HT-29 (cell line): ENCODE measurements at regions not wholly inside any gene's neighbourhood (a gene's known extent, or its start where the extent isn't known, plus 50 kb on each side); places are given as distances from the start of the nearest gene placed in this dataset.

Experiments
- DNase-seq: peaks from one replicate; pipeline ENCODE4 v3.0.0-alpha.2; 2015; ENCODE audit warnings: low spot score

DNA sequence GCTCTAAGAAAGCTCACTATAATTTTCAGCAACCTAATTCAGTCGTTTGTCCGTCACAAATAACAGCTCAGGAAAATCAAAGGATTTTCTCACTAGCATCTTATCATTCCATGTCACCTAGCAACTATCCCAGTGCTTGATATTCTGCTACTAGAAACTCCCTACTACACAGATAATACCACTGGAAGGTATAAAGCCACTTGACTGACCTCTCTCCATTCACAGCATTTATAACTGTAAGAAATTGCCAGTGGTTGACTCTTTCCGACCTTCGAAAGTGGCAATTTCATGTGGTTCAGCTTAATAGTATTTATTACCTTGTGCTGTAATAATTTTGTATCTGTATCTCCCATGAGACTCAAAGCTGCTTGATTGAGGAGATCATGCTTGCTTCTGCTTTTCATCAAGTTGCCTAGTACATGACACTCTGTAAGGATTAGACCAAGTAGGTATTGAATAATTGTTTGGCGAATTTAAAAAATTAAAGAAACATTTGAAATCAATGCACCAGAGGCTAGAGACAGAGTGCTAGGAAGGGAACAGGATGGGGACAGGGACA is 79.6 kb upstream of the TACR1 start:
- no peak for DNase-seq

DNA sequence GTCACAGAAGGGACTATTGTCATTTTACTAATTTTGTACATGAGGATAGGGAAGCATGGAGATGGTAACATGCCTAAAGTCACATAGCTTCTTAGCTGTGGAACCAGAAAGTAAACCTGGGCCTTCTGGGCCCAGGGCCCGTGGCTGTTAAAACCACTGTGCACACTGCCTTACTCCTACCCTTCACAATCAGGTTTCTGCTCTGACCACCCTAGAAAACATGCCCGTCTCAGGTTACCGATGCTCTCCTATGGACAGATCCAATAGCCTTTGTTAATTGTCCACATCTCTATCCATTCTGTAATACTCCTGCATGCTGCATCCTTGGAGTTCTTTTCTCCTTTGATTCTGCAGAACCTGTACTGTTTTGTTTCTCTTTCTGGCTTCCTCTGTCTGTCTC is 79.0 kb upstream of the TACR1 start:
- no peak for DNase-seq

DNA sequence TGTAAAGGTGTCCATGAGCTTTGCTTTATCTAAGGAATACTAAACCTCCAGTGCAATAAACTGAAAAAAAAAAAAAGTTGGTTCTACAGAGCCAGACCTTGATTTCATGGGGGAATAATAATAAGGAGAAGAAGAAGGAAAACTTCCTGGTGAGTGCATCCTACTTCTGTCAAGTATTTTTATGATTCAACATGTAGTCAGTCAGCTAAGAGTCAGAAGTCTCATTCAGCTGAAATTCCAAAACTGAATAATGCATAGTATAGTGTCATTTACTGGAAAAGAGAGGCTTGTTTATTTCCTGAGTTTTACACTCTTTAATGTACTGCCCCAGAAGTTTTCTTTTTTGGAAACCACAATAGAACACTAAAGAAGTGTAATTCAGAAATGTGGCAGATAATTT is 77.8 kb upstream of the TACR1 start:
- no peak for DNase-seq

DNA sequence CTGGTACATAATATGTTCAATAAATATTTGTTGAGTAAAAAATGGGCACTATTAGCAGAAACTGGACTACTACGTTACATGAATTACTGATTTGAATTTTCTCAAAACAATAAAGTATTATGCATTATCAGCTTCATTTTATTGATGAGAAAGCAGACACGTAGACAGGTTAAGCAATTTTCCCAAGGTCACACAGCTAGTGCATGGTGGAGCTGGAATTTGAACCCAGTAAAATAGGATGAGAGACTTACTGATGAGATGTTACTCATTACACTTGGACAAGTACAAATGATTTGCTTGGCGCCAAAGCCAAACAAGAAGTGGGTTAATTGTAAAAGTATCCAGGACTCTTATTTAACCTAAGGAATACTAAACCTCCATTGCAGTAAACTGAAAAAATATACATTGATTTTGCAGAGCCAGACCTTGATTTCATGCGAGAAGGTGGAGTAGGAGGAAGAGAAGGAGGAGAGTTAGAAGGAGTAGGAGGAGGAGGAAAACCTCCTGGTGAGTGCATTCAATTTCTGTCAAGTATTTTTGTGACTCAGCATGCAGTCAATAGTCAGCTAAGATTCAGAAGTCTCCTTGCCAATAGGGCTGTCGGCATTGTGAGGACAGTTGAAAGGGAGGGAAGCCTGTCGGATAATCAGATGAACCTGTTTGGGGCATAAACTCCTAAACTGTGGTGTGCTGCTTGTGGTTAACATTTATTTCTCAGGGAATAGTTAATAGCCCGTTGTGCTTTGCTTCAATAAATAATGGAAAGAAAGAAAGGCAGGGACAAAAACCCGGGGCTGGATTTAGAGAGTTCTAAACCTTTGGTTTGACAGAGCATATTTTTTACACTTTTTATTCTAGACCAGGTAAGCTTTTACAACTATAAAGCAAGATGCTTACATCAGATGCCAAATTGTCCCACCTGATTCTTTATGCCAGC is 77.0 kb upstream of the TACR1 start:
- DNase-seq: no peak

DNA sequence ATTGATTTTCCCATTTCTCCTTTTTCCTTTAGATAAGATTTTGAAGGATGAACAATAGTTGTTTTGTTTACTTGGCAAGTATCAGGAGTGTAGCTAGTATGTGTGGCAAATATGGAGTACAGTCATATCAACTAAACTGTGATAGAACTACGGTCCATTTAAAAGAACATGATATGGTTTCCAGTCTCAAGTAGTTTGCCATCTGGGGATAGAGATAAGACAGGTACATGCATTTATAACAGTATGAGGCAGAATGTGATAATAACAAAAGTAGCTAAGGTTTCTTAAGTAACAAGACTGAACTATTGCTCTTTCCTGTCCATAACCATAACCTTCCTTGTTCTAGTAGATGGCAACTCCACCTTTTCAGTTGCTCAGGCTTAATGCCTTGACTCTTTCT is 75.6 kb upstream of the TACR1 start:
- no peak for DNase-seq

DNA sequence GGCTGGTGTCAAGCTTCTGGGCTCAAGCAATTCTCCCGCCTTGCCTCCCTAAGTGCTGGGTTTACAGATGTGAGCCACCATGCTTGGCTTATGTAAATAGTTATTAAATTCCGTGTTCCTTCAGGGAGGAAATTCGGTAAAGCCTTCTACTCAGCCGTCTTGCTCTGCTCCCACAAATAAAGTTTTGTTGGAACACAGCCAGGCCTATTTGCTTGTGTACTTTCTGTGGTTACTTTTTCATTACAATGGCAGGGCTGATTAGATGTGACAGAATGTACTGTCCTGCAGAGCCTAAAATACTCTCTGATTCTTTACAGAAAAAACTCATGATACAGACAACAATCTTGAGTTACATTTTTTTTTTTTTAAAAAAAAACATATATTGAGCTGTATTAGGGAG is 68.8 kb upstream of the TACR1 start:
- no peak for DNase-seq

DNA sequence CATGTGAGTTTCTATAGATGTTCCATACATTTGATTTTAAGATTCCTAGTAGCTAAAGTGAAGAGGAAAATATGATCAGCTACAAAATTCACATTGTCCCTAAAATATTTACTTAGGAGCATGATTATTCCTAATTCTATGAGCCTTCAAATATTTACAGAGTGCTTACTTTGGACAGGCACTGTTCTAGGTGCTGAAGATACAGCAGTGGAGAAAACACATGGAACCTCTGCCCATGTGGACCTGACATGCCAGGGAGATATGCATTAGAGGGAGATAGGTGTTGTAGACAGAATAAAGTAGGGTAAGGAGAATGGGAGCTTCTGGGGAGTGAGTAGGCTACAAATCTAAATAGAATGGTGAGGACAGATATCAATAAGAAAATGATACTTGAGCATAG is 62.6 kb upstream of the TACR1 start:
- no peak for DNase-seq

DNA sequence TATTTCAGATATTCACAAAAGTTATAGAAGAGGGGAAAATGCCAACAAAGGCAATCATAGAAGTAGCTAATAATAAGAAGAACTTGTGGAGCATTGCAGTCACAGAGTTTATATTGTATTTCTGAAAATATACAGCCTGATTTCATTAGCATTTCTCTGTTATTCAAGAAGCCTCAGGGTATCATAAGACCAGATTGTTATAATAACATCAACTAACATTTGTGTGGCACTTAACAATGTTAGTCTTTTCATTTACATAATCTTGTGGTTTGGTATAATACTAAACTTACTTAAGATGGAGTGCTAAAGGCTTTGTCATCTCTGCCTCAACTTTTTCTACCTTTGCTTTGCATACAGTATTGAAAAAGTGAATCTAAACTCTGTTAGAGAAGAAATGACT is 61.6 kb upstream of the TACR1 start:
- no peak for DNase-seq

DNA sequence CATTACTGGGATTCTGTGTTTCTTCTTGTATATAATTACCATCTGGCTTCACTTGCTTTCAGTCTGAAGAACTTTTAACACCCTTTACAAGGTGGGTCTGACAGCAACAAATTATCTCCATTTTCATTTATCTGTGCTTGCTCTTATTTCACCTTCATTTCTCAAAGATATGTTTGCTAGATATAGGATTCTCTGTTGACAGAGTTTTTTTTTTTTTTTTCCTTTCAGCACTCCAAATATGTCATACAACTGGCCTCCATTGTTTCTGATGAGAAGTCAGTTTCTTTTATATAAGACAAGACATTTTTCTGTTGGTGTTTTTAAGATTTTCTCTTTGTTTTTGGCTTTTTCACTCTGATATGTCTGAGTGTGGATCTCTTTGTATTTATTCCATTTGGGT is 59.3 kb upstream of the TACR1 start:
- no peak for DNase-seq

DNA sequence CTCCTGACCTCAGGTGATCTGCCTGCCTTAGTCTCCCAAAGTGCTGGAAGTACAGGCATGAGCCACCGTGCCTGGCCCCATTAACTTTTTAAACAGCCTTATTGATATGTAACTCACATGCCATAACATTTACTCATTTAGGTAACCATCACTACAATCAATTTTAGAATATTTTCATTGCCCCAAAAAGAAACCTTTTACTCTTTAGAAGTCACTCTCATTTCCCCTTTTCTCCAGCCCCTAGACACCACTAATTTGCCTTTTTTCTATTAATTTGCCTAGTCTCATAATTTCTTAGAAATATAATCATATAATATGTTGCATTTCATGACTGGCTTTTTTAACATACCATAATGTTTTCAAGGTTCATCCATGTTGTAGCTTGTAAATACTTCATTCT is 57.2 kb upstream of the TACR1 start:
- no peak for DNase-seq

DNA sequence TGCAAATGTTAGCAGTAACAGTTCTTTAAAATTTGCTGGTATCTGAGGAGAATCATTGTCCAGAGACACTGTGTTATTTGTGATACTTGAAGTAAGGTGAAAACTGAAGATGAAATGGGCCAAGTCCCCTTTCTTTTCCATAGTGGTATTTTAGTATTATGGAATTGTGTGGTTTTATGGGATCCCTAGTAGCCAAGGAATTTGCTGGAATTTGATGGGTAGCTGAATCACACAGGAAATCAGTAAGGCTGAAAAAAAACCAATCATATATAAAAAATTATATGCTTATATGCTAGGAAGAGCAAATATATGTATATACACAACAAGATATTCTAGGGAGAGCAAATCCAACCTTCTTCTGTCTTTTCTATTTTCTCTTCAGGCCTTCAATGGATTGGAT is 54.2 kb upstream of the TACR1 start:
- DNase-seq: no peak

DNA sequence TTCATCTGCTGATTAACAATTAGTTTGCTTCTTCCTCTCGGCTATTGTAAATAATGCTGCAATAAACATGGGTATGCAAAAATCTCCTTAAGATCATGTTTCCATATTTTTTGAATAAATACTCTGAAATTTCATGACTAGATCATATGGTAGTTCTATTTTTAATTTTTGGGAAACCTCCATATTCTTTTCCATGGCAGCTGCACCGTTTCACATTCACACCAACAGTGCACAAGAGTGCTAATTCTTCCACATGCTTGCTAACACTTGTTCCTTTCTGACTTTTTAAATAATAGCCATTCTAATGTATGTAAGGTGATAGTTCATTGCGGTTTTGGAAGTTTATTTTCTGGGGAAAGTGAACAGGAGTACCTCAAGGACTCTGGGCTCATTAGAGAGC is 52.6 kb upstream of the TACR1 start:
- DNase-seq: no peak
